GM21526 (cell line): ENCODE measurements at regions not wholly inside any gene's neighbourhood (a gene's known extent, or its start where the extent isn't known, plus 50 kb on each side); places are given as distances from the start of the nearest gene placed in this dataset.

Experiments
- ATAC-seq: cut with Tn5 transposase; IDR thresholded peaks from one replicate; pipeline ENCODE4 v1.9.1; 2021; ENCODE audit warnings: moderate library complexity; ENCODE audit not compliant: unreplicated experiment, low FRiP score

GRCh38 chr21:15149600-15150224 is 84.9 kb upstream of the NRIP1 start:
- no peak for ATAC-seq

- no peak for ATAC-seq
Observed at GRCh38 chr21:15151385-15152103, 86.7 kb upstream of the NRIP1 start.

GRCh38 chr21:15152591-15152990 is 87.8 kb upstream of the NRIP1 start:
- ATAC-seq = no peak

- peak; percentile 67 for ATAC-seq
Observed at GRCh38 chr21:15159382-15160020, 94.7 kb upstream of the NRIP1 start.

GRCh38 chr21:15160136-15160535 is 95.3 kb upstream of the NRIP1 start:
- no peak for ATAC-seq

- no peak for ATAC-seq
Observed at GRCh38 chr21:15162921-15163320, 98.1 kb upstream of the NRIP1 start.

GRCh38 chr21:15164273-15164672 is 99.5 kb upstream of the NRIP1 start:
- no peak for ATAC-seq

GRCh38 chr21:15164678-15165303 is 100.0 kb upstream of the NRIP1 start:
- ATAC-seq = no peak

- ATAC-seq = no peak
Observed at GRCh38 chr21:15170614-15171013, 105.8 kb upstream of the NRIP1 start.

- no peak for ATAC-seq
Observed at GRCh38 chr21:15171546-15171945, 106.7 kb upstream of the NRIP1 start.

- ATAC-seq = no peak
Observed at GRCh38 chr21:15172963-15173362, 108.2 kb upstream of the NRIP1 start.

GRCh38 chr21:15174923-15175322 is 110.1 kb upstream of the NRIP1 start:
- ATAC-seq = no peak

GRCh38 chr21:15182731-15183130 is 117.9 kb upstream of the NRIP1 start:
- ATAC-seq = no peak

GRCh38 chr21:15183813-15184257 is 119.0 kb upstream of the NRIP1 start:
- no peak for ATAC-seq

- ATAC-seq = no peak
Observed at GRCh38 chr21:15190412-15190811, 125.6 kb upstream of the NRIP1 start.

GRCh38 chr21:15190837-15191236 is 126.0 kb upstream of the NRIP1 start:
- no peak for ATAC-seq

GRCh38 chr21:15191342-15191741 is 126.5 kb upstream of the NRIP1 start:
- ATAC-seq = no peak

- no peak for ATAC-seq
Observed at GRCh38 chr21:15192243-15192642, 127.4 kb upstream of the NRIP1 start.

- ATAC-seq = no peak
Observed at GRCh38 chr21:15193937-15194336, 129.1 kb upstream of the NRIP1 start.

GRCh38 chr21:15195104-15195503 is 130.3 kb upstream of the NRIP1 start:
- no peak for ATAC-seq

- no peak for ATAC-seq
Observed at GRCh38 chr21:15195768-15196167, 131.0 kb upstream of the NRIP1 start.
